ENCODE measurements at regions not wholly inside any gene's neighbourhood (a gene's known extent, or its start where the extent isn't known, plus 50 kb on each side); places are given as distances from the start of the nearest gene placed in this dataset.
"Not testable (repeated sequence)": the region's sequence is repeated elsewhere in the genome, so short reads cannot be mapped to it uniquely, and the experiment has no call there.

- DNase-seq (ENCODE audit: low read depth in 3 of 3, low spot score in 1 of 3): no peak
Measured at GRCh38 chr7:32224276-32224675, 154.1 kb upstream of the PDE1C start.

- no peak for DNase-seq (ENCODE audit: low read depth in 3 of 3, low spot score in 1 of 3)
Measured at GRCh38 chr7:32223721-32224120, 153.5 kb upstream of the PDE1C start.

GRCh38 chr7:32223071-32223650 is 153.0 kb upstream of the PDE1C start:
- DNase-seq (ENCODE audit: low read depth in 3 of 3, low spot score in 1 of 3): no peak

GRCh38 chr7:32222251-32222900 is 152.2 kb upstream of the PDE1C start:
- DNase-seq (ENCODE audit: low read depth in 3 of 3, low spot score in 1 of 3): no peak

GRCh38 chr7:32221736-32222135 is 151.5 kb upstream of the PDE1C start:
- DNase-seq (ENCODE audit: low read depth in 3 of 3, low spot score in 1 of 3): no peak

GRCh38 chr7:32221056-32221455 is 150.8 kb upstream of the PDE1C start:
- no peak for DNase-seq (ENCODE audit: low read depth in 3 of 3, low spot score in 1 of 3)

GRCh38 chr7:32219831-32220230 is 149.6 kb upstream of the PDE1C start:
- not testable (repeated sequence) for DNase-seq (ENCODE audit: low read depth in 3 of 3, low spot score in 1 of 3)

GRCh38 chr7:32219416-32219815 is 149.2 kb upstream of the PDE1C start:
- DNase-seq (ENCODE audit: low read depth in 3 of 3, low spot score in 1 of 3): no peak

GRCh38 chr7:32218741-32219288 is 148.6 kb upstream of the PDE1C start:
- no peak for DNase-seq (ENCODE audit: low read depth in 3 of 3, low spot score in 1 of 3)

- no peak for DNase-seq (ENCODE audit: low read depth in 3 of 3, low spot score in 1 of 3)
Measured at GRCh38 chr7:32218154-32218467, 147.9 kb upstream of the PDE1C start.

- DNase-seq (ENCODE audit: low read depth in 3 of 3, low spot score in 1 of 3): no peak
Measured at GRCh38 chr7:32217341-32218153, 147.3 kb upstream of the PDE1C start.

- no peak for DNase-seq (ENCODE audit: low read depth in 3 of 3, low spot score in 1 of 3)
Measured at GRCh38 chr7:32216759-32217158, 146.6 kb upstream of the PDE1C start.

GRCh38 chr7:32215697-32216096 is 145.5 kb upstream of the PDE1C start:
- DNase-seq (ENCODE audit: low read depth in 3 of 3, low spot score in 1 of 3): no peak

- no peak for DNase-seq (ENCODE audit: low read depth in 3 of 3, low spot score in 1 of 3)
Measured at GRCh38 chr7:32214913-32215312, 144.7 kb upstream of the PDE1C start.

GRCh38 chr7:32212321-32212720 is 142.1 kb upstream of the PDE1C start:
- no peak for DNase-seq (ENCODE audit: low read depth in 3 of 3, low spot score in 1 of 3)

- no peak for DNase-seq (ENCODE audit: low read depth in 3 of 3, low spot score in 1 of 3)
Measured at GRCh38 chr7:32206987-32207386, 136.8 kb upstream of the PDE1C start.

- no peak for DNase-seq (ENCODE audit: low read depth in 3 of 3, low spot score in 1 of 3)
Measured at GRCh38 chr7:32206488-32206887, 136.3 kb upstream of the PDE1C start.

- not testable (repeated sequence) for DNase-seq (ENCODE audit: low read depth in 3 of 3, low spot score in 1 of 3)
Measured at GRCh38 chr7:32205298-32205824, 135.2 kb upstream of the PDE1C start.

GRCh38 chr7:32204361-32205018 is 134.3 kb upstream of the PDE1C start:
- DNase-seq (ENCODE audit: low read depth in 3 of 3, low spot score in 1 of 3): no peak

- DNase-seq (ENCODE audit: low read depth in 3 of 3, low spot score in 1 of 3): no peak
Measured at GRCh38 chr7:32200646-32201045, 130.4 kb upstream of the PDE1C start.

GRCh38 chr7:32194537-32194936 is 124.3 kb upstream of the PDE1C start:
- no peak for DNase-seq (ENCODE audit: low read depth in 3 of 3, low spot score in 1 of 3)
